Left ventricle myocardium inferior (tissue), 1 donor: ENCODE measurements at regions not wholly inside any gene's neighbourhood (a gene's known extent, or its start where the extent isn't known, plus 50 kb on each side); places are given as distances from the start of the nearest gene placed in this dataset.

Source experiments
- DNase-seq: peaks from one replicate; pipeline ENCODE4 v3.0.0-alpha.2; 2020
- H3K27ac ChIP-seq: fragments of 200-600 bp; replicated peaks from 2 replicates; pipeline ENCODE4 v1.8.0; 2021
- H3K27me3 ChIP-seq: fragments of 200-600 bp; 2 replicates; pipeline ENCODE4 v1.8.0; 2021; ENCODE audit warnings: low read depth
- H3K36me3 ChIP-seq: fragments of 200-600 bp; 2 replicates; pipeline ENCODE4 v1.8.0; 2021
- H3K4me1 ChIP-seq: fragments of 200-600 bp; 2 replicates; pipeline ENCODE4 v1.8.0; 2021
- H3K4me3 ChIP-seq: fragments of 200-600 bp; 2 replicates; pipeline ENCODE4 v1.8.0; 2021; ENCODE audit warnings: mild to moderate bottlenecking, moderate library complexity
- H3K9me3 ChIP-seq: fragments of 200-600 bp; replicated peaks from 2 replicates; pipeline ENCODE4 v1.8.0; 2021
- intact Hi-C: fragments of 100-400 bp; cut with micrococcal nuclease; formaldehyde crosslinking; loops from one replicate; pipeline ENCODE4 v1.11.0; 2022
- TF ChIP-seq, protein P1 (sequence below): fragments of 200-600 bp; IDR thresholded peaks from 2 replicates; pipeline ENCODE4 v1.8.0; 2021; ENCODE audit warnings: antibody characterized with exemption, mild to moderate bottlenecking, borderline replicate concordance
- donor health status: DM: no; HTN: yes; CAD: no; lungs with severe emphysema.

DNA sequence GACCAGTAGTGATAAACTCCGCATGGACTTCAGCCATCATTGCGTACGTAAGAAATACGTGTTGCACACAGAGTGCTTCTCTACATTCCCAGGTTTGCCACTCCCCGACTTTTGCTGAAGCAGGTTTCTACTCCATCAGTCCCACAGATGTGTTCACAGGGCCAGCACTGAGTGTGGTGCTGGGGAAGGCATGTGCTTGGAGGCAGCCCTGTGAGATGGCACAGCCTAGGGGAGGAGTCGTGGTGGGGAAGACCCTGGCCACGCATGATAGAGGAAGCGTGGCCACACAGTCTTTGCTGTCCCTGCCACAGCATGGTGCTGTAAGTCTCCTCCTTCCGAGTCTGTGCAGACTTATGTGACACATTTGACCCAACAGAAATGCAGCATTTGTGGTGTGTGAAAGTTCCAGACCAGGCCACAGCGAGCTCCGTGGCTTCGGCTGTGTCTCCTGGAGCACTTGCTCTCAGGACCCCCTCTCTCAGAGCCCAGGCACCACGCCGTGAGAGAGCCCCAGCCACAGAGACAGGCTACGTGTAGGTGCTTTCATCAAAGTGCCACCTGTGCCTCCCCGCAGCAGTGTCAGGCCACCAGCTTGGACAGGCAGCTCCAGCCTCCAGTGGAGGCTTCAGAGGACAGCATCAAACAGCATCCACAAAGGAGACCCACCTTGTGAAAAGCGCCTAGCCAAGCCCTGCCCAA lies 197.8 kb downstream of the AUH start:
- TF ChIP-seq, protein P1, sequence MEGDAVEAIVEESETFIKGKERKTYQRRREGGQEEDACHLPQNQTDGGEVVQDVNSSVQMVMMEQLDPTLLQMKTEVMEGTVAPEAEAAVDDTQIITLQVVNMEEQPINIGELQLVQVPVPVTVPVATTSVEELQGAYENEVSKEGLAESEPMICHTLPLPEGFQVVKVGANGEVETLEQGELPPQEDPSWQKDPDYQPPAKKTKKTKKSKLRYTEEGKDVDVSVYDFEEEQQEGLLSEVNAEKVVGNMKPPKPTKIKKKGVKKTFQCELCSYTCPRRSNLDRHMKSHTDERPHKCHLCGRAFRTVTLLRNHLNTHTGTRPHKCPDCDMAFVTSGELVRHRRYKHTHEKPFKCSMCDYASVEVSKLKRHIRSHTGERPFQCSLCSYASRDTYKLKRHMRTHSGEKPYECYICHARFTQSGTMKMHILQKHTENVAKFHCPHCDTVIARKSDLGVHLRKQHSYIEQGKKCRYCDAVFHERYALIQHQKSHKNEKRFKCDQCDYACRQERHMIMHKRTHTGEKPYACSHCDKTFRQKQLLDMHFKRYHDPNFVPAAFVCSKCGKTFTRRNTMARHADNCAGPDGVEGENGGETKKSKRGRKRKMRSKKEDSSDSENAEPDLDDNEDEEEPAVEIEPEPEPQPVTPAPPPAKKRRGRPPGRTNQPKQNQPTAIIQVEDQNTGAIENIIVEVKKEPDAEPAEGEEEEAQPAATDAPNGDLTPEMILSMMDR, result no peak
- H3K4me1 ChIP-seq, result peaks cover 37% of the 10 kb centered on the region
- H3K4me3 ChIP-seq, result no peak overlapping the region
- no peaks in the 10 kb centered on the region for H3K27me3 ChIP-seq
- H3K36me3 ChIP-seq, result no peaks in the 10 kb centered on the region
- no peaks in the 10 kb centered on the region for H3K9me3 ChIP-seq
- DNase-seq, result no peak
- intact Hi-C loops, result no loop called here
- H3K27ac ChIP-seq, result no peak overlapping the region
